HG03280 (cell line): ENCODE measurements at regions not wholly inside any gene's neighbourhood (a gene's known extent, or its start where the extent isn't known, plus 50 kb on each side); places are given as distances from the start of the nearest gene placed in this dataset.
"Not testable (repeated sequence)": the region's sequence is repeated elsewhere in the genome, so short reads cannot be mapped to it uniquely, and the experiment has no call there.

Source experiments
- ATAC-seq: cut with Tn5 transposase; IDR thresholded peaks from one replicate; pipeline ENCODE4 v1.9.1; 2021; ENCODE audit warnings: mild to moderate bottlenecking, moderate library complexity; ENCODE audit not compliant: unreplicated experiment

DNA sequence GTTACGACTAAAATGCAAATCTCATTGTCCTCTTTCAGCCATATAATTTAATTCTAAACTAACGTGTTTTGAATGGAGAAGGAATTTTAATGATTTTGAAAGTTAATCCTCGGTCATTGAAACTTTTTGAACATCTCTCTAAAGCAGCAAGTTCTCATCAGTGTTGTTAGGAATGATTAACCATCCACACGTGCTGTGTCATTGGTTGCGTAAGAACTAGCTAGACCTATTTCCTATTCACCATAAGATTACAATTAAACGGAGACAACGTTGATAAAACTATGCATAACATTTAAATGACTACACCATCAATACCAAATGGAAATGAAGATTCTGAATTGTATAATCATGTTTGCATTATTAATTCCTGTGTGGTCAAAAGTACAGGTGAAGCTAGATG lies 155.6 kb upstream of the IRS2 start:
- no peak for ATAC-seq

DNA sequence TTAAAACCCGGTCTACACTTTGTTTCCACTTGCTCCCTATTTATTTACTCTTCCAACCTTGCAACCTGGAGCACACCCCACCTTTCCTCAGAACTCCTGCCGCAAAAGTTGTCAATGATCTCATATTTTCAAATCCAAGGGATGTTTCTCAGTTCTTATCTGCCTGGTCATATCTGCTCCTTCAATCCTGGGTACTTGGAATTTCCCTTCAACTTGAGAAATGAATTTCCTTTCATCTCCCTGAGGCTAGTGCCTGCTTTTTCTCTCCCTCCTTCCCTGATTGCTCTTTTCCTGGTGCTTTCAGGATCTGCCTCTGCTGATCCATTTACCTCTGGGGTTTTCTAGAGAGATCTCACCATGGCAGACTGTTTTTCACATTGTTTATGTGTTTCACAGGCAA lies 154.8 kb upstream of the IRS2 start:
- ATAC-seq = no peak

DNA sequence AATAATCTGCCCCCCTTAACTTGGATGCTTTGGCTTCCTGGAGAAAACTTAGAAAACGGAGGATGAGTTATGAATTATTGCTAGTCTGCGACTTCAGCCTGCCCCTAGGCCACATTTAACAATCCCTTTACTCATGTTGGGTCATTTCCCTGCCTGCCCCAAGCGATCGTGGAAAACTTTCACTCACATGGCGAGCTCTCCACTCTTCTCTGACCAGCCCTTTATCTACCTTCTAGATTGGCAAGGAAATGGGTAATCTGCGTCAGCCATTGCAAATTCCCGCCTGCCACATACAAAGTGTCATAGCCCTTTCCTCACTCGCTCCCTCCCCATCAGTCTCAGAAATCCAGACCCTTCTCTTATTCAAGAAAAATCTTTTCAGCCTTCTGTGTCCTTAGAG lies 154.3 kb upstream of the IRS2 start:
- no peak for ATAC-seq

DNA sequence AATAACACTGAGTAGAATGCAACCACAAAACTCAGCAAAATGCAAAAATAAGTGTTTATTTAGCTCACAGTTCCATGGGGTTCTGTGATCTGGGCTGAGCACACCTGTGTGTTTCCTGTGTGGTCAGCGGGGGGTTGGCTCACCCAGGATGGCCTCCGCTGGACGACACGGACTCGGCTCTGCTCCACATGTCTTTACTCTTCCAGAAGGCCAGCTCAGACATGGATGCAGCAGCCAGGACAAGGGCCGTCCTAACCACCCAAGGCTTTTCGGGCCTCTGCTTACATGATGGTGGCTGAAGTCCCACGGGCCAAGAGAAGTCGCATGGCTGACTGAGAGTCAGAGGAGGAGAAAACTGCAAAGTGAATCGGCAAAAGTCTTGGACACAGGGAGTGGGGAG lies 153.5 kb upstream of the IRS2 start:
- ATAC-seq = no peak

DNA sequence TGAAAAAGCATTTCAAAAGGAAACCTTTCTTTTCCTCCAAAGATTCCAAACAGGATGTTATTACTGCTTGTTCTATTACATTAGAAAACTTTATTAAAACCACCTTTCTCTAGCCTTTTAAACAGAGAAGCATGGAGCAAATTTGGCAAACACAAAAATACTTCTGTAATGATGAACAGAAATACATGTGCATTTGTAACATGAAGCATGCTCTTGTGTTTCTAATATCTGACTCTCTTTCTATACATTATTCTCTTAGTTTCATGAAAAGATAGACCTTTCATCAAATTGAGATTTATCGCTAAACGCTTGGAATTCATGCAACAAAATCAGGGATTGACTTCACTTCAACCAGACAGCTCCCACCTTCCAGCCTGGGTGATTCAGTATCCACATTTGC lies 152.8 kb upstream of the IRS2 start:
- no peak for ATAC-seq

DNA sequence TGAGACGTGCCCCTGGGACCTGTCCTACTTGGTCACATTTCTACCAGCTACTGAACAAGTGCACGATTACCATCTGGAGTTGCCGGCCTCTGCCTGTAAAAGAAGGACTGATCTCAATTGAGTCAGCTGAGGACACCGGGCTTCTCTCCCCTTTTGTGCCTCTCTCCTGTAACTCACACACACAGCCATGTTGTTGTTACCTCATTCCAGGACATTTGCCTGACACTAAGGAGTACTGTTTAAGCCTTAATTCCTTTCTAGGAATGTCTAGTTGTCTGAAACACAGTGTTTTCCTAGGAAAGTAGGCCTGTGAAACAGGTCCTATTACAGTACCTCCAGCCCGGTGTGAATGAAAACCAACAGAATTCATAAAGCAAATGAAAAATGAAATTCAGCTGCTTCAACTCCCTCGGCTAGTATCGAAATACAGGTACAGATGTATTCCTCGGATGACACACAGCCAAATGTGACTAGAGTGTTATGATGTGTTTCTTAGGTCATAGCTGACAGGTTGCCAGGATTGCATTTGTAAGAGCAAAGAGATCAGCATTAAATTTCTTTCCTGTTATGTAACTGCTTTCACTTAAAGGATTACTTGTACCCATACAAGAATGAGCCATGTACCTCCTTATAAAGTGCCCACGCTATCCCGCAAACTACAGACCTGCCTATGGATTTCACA lies 152.0 kb upstream of the IRS2 start:
- ATAC-seq = no peak

DNA sequence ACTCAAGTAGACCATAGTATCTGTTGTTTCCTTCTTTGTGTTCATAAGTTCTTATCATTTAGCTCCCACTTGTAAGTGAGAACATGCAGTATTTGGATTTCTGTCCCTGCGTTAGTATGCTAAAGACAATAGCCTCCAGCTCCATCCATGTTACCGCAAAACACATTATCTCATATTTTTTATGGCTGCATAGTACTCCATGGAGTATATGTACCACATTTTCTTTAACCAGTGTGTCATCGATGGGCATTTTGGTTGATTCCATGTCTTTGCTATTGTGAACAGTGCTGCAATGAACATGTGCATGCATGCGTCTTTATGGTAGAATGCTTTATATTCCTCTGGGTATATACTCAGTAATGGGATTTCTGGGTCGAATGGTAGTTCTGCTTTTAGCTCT lies 148.1 kb upstream of the IRS2 start:
- not testable (repeated sequence) for ATAC-seq

DNA sequence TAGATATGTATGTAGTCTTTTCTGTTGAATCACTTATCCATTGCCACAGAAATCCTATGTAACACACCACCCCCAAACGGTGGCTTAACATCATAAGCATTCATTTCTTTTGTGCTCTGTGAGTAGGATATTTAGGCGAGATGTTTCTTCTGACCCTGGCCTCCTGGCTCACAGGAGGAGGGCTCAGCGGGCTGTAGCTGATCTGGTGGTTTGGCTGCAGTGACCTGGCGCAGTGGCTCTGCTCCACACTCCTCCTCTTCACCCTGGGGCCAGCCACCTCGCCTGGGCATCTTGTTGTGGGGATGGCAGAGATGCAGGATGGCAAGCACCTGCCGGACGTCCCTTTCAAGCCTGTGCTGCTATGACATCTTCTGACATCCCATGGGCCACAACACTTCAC lies 147.1 kb upstream of the IRS2 start:
- ATAC-seq = no peak

DNA sequence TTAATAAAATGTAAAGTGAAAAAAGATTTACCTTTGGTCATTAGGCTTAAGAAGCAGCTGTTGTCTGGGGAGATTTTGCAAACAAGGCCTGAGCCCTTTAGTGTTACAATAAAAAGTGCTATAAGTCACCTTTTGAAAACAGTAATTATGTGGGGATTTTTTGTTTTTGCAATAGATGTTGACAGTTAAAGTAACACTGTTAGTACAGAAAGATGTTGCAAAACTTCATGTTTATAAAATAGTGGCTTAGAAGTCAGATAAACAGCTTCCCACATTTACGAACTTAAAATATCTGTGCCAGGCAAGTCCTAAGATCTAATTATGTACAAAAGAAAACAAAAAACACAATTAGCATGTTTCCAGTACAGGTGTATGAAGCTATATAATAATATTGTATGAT lies 138.0 kb upstream of the IRS2 start:
- no peak for ATAC-seq

DNA sequence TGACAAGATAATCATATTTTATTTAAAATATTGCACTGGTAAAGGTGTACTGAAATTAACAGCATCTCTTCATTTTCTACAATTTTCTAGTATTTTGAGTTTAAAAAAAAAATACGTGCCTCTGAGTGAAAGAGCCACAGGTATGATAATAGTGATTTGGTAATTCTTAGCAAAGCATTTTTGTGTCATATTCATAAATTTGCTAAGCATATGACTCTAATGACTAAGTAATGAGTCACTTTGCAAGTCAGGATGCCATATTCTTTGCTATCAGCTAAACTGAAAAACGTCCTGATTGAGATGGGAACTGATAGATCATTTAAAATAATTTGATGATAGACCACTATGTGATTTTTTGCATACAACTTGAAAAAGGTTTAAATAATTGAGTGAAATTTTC lies 136.1 kb upstream of the IRS2 start:
- no peak for ATAC-seq

DNA sequence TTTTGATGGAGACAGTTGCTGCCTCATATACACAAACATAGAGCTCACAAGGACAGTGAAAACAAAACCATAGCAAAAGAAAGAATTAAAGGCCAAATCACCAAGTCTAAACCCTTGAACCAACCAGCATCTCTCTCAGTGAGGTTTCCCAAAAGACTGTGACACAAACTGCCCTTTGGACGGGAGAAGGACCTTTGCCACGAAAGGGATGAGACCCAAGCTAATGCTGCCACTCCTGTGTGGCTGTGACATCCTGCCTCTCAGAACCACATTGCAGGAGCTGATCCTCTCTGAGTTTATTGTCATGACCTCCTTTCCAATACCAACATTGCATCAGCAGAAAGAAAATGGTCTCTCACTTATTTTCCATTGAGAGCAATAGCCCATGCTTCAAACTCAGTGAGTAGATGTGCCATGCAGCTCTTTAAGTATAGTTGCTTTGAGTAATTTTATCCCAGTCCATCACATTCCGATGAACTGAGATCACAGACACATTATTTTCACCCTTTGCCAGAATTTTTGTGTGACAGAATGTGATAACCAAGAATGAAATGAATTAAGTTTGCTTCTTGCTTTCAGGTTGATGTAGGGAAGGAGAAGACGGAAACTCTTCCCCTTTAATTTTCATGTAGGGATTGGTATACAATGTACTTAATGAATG lies 133.5 kb upstream of the IRS2 start:
- no peak for ATAC-seq

DNA sequence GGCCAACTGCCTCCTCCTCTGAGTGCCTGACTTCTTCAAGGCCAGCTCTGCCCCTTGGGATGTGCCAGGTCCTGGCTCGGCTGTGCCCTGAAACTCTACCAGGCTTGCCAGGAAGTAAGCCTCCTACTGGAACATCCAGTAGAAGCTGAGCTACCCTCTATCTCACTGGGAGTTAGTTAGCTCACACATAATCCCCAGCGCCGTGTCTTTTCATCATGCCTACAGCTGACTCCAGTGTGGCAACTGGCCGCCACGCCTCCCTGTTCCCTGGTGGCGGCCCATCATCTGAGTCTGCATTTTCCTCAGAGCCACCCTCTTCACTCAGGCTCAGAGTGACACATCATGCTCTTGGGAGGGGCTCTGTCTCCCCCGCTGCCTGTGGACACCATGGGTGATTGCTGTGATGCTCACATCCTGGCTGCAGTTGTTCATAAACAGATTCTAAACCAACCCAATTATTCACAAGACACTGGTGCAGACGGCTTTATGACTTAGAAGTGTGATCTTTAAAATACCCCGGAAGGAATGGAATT lies 131.9 kb upstream of the IRS2 start:
- ATAC-seq = no peak

DNA sequence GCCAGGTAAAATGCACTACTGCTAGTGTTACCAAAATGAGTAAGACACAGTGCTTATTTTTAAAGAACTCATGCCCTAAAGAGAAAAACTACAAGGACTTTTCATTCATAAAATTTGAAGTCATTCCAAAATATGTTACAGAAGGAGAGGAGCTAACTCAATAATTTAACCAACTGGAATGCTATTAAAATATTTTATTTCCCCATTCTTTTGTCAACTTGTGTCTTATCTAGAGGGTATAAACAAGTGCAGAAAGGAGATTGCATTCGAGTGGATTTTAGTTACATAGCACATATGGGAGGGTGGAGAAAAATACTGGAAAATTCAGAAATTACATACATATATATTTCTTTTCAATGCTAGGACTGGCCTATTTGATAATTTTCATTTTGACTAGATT lies 131.0 kb upstream of the IRS2 start:
- ATAC-seq = no peak

DNA sequence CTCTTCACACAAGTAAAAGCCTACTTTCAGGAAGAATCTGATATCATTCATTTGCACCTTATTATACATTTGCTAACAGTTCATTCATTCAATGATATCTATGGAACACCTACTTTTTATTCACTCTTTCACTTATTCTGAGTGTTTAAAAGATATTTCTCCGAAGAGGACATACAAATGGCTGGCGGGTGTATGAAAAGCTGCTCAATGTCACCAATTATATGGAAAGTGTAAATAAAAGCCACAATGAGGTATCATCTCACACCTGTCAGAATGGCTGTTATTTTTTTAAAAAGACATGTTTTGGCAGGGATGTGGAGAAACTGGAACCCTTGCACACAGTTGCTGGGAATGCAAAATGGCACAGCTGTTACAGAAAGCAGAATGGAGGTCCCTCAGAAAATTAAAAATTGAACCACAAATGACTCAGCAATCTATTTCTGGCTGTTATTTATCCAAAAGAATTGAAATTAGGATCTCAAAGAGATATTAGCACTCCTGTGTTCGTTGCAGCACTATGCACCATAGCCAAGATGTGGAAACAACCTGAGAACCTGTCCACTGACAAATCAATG lies 127.6 kb upstream of the IRS2 start:
- ATAC-seq = no peak

DNA sequence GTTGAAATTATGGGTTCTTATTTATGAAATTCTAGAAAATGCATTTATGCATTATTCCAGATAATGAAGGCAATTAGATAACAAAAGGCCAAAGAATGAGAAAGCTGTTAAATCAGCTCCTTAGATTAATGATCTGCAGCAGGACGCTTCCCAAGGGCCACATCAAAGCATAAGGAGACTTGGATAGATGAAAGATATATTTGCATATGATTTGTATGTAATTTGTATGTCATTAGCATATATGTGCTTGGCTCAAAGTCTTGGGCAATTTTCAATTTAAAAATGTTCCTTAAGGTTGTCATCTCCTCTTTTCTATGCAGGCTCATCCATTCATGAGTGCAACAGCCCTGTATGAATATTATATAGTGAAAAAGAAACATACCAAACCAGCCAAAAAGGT lies 126.8 kb upstream of the IRS2 start:
- no peak for ATAC-seq

DNA sequence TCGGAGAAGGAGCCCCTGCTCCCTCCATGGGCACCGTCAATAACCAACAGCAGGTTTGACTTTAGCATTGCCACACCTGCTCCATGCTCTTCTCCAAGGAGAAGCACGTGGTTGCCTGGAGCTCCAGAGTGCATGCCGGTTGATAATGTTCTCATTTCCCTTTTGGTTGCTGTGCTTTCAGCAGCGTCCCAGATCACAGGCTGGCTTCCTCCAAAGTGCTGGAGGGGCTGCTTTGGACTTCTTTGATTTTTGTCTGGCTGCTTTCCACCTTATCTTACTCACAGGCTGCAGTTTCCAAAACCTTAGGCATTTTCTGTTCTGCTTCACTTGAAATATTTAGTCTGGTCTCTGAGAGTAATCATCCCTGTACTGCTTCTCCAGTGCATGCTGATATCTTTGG lies 123.8 kb upstream of the IRS2 start:
- ATAC-seq = no peak

DNA sequence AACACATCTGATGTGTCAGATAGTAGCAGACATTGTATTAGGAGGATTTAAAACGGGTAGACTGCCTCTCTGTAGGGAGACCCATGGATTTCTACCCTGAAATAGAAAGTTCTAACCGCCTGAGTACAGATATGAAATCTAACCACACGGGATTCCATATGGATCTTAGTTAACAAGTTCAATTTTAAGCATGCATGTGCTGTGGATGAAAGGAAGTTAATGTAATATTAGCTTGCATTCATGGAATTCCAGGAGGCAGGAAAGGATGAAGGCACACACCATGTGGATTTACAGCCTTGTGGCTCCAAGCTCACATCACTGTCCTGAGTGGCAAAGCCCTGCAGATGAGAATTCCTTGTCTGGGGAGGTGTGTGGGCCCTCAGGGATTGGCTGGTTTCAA lies 120.6 kb upstream of the IRS2 start:
- ATAC-seq = no peak

DNA sequence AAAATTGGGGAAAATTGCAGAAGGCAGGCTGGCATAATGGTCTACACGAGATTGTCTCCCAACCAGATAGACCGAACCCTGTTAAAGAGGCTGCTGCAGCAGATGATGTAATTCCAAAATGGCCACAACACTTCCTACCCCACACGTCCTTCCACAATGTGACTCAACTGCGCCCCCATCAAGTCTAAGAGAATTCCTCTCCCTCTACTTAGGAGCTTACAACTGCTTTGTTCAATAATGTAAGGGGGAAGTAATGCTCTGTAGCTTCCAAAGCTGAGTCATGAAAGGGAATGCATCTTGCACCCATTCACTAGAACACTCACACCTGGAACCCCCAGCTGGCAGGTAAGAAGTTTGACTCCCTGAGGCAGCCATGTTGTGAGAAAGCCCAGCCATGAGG lies 117.8 kb upstream of the IRS2 start:
- ATAC-seq = no peak

DNA sequence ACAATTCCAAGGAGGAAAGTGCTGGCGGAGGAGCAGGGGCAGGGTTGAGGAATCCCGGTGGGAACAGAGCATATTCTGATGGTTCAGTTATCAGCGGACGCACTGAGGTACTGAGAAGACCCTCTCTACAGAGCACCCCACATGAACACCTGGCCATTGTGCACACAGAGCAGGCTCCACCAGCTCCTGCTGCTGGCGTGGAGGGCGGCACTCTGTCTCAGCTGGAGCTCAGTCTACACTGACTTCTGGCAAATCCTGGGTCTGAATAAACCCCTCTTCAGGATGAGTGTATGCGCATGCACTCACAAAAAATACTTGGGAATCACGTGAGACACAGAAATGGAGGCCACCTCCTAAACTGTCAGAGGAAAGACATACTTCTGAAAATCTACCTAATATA lies 114.4 kb upstream of the IRS2 start:
- ATAC-seq = no peak

DNA sequence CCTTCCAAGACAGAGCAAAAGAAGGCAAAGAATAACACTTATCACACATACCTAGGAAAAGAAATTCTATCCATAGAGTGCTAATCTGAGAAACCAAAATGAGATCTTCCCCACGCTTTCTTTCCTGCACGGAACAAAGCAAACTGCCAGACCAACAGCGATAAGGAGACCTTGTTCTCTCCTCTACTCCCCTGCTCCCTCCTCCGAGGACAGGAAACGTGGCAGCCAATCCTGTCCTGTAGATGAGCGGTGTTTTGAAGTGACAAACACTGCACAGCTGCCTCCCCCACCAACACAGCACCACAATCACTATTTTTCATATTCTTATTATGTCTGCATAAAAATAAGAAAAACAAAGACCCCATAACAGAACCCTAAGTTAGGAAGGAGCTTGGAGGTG lies 113.9 kb upstream of the IRS2 start:
- ATAC-seq = no peak

DNA sequence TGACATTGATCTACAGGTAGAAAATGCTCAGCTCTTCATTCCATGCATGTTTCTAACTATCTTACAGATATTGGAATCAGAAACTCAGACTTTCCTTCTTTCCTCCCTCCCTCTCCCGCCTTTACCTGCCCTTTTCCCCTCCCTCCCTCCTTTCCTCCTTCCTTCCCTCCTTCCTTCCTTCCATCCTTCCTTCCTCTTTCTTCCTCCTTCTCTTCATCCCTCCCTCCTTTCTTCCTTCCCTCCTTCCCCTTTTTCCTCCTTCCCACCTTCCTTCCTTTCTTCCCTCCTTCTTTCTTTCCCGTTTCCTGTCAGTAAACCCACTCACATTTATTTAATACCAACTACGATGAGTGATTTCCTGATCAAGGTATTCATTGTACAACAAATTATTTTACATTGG lies 113.4 kb upstream of the IRS2 start:
- ATAC-seq = no peak

DNA sequence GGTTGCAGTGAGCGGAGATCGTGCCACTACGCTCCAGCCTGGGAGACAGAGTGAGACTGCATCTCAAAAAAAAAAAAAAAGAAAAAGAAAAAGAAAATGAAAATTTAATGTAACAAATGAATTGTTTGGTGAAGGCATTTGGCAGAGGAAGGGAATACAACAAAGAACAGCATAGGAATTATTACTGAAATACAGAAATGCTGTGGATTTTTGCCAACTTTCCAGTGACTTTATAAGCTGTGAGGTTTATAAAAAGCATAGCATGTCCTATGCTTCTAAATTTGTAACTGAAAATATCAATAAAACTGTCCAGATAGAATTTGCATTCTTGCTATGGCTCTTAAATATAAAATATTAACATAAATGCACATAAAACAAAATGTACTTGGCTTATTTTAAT lies 112.9 kb upstream of the IRS2 start:
- ATAC-seq = no peak
